IMR-90 (cell line): ENCODE measurements at regions not wholly inside any gene's neighbourhood (a gene's known extent, or its start where the extent isn't known, plus 50 kb on each side); places are given as distances from the start of the nearest gene placed in this dataset.
A peak's percentile ranks its signal among the peaks of the same experiment; 100 is the strongest.

Source experiments
- ATAC-seq: fragments of 200-7000 bp; cut with Tn5 transposase; 2 replicates; pipeline ENCODE4 v1.9.1; 2020; ENCODE audit warnings: low read depth, mild to moderate bottlenecking, moderate library complexity
- BruUV-seq: library from RNA; stranded (reverse); fragments of 400-500 nt; replicated peaks from 2 replicates; lab custom pipeline; 2021; lab: Mats Ljungman, UMichigan
- CTCF ChIA-PET: fragments of 300-600 bp; formaldehyde crosslinking; extraction: SDS; loops from one replicate; lab custom pipeline; 2021; ENCODE audit warnings: antibody characterized with exemption; lab: Yijun Ruan, JAX
- POLR2A ChIA-PET: fragments of 300-600 bp; sonication (Branson Sonifier 250); formaldehyde crosslinking; loops from one replicate; lab custom pipeline; 2022; ENCODE audit warnings: antibody characterized with exemption; ENCODE audit not compliant: unreplicated experiment; lab: Charles Lee
- DNase-seq: peaks from one replicate; pipeline ENCODE4 v3.0.0; 2013
- H2AFZ ChIP-seq: replicated peaks from 2 replicates; pipeline ENCODE3; 2013; ENCODE audit warnings: low read length, mild to moderate bottlenecking; ENCODE audit not compliant: poor library complexity
- H2AK5ac ChIP-seq: 2 replicates; pipeline ENCODE4 v1.6.1; 2013; ENCODE audit warnings: low read depth, low read length, inconsistent platforms
- H2AK9ac ChIP-seq: replicated peaks from 2 replicates; pipeline ENCODE3; 2013; ENCODE audit warnings: mild to moderate bottlenecking, low read depth, low read length, moderate library complexity; ENCODE audit not compliant: poor library complexity
- H2BK120ac ChIP-seq: 2 replicates; pipeline ENCODE4 v1.6.1; 2013; ENCODE audit warnings: low read depth, low read length, inconsistent platforms
- H2BK15ac ChIP-seq: 3 replicates; pipeline ENCODE4 v1.6.1; 2013; ENCODE audit warnings: low read depth, low read length, inconsistent platforms
- H2BK20ac ChIP-seq: 2 replicates; pipeline ENCODE4 v1.6.1; 2013; ENCODE audit warnings: low read depth, mild to moderate bottlenecking, inconsistent platforms, low read length, moderate library complexity
- H2BK5ac ChIP-seq: 2 replicates; pipeline ENCODE4 v1.6.1; 2013; ENCODE audit warnings: mild to moderate bottlenecking, low read depth, low read length, inconsistent platforms; ENCODE audit not compliant: poor library complexity, severe bottlenecking
- H3K14ac ChIP-seq: replicated peaks from 2 replicates; pipeline ENCODE4 v1.6.1; 2013; ENCODE audit warnings: low read depth, low read length, inconsistent platforms
- H3K18ac ChIP-seq: 2 replicates; pipeline ENCODE4 v1.6.1; 2013; ENCODE audit warnings: low read depth, low read length, control low read depth
- H3K23ac ChIP-seq: 2 replicates; pipeline ENCODE4 v1.6.1; 2013; ENCODE audit warnings: low read depth, low read length, inconsistent platforms
- H3K27ac ChIP-seq: 2 replicates; pipeline ENCODE4 v1.5.1; 2013; ENCODE audit warnings: mild to moderate bottlenecking, control low read depth, low read length; ENCODE audit not compliant: insufficient read depth
- H3K27me3 ChIP-seq: 2 replicates; pipeline ENCODE4 v1.6.1; 2013; ENCODE audit warnings: low read length; ENCODE audit not compliant: control insufficient read depth, insufficient read depth
- H3K36me3 ChIP-seq: 2 replicates; pipeline ENCODE4 v1.6.1; 2013; ENCODE audit warnings: low read length, mixed read lengths; ENCODE audit not compliant: control insufficient read depth, insufficient read depth
- H3K4ac ChIP-seq: 2 replicates; pipeline ENCODE4 v1.6.1; 2013; ENCODE audit warnings: low read depth, low read length, inconsistent platforms
- H3K4me1 ChIP-seq: 2 replicates; pipeline ENCODE4 v1.6.1; 2013; ENCODE audit warnings: low read length, mixed read lengths; ENCODE audit not compliant: control insufficient read depth, insufficient read depth
- H3K4me2 ChIP-seq: 2 replicates; pipeline ENCODE4 v1.6.1; 2013; ENCODE audit warnings: low read depth, mild to moderate bottlenecking, control low read depth, low read length, moderate library complexity
- H3K4me3 ChIP-seq: 2 replicates; pipeline ENCODE4 v1.5.1; 2013; ENCODE audit warnings: low read depth, mild to moderate bottlenecking, control low read depth, low read length, moderate library complexity; ENCODE audit not compliant: insufficient read depth
- H3K56ac ChIP-seq: 2 replicates; pipeline ENCODE4 v1.6.1; 2013; ENCODE audit warnings: low read length, inconsistent platforms; ENCODE audit not compliant: insufficient read depth; ENCODE audit errors: extremely low read depth
- H3K79me1 ChIP-seq, 2 experiments: 2 replicates each; pipeline ENCODE4 v1.6.1; 2013; ENCODE audit warnings: low read length in 2 of 2, inconsistent platforms in 1 of 2, low read depth in 1 of 2
- H3K9ac ChIP-seq: 2 replicates; pipeline ENCODE4 v1.6.1; 2013; ENCODE audit warnings: low read depth, low read length, control low read depth
- H3K9me1 ChIP-seq: 2 replicates; pipeline ENCODE4 v1.6.1; 2013; ENCODE audit warnings: low read length, inconsistent platforms; ENCODE audit not compliant: insufficient read depth
- H3K9me3 ChIP-seq: 2 replicates; pipeline ENCODE4 v1.6.1; 2013; ENCODE audit warnings: low read length; ENCODE audit not compliant: control insufficient read depth, insufficient read depth
- H4K20me1 ChIP-seq: 2 replicates; pipeline ENCODE4 v1.6.1; 2013; ENCODE audit warnings: low read length, inconsistent platforms; ENCODE audit not compliant: insufficient read depth
- H4K5ac ChIP-seq: 2 replicates; pipeline ENCODE4 v1.6.1; 2013; ENCODE audit warnings: mild to moderate bottlenecking, low read depth, low read length, control low read depth
- H4K8ac ChIP-seq, 2 experiments: 2 replicates each; pipeline ENCODE4 v1.6.1; 2013; ENCODE audit warnings: low read depth in 2 of 2, low read length in 2 of 2, control low read depth in 1 of 2, inconsistent platforms in 1 of 2
- H4K91ac ChIP-seq: 2 replicates; pipeline ENCODE4 v1.6.1; 2013; ENCODE audit warnings: low read depth, low read length, inconsistent platforms; ENCODE audit not compliant: insufficient read depth
- CEBPB ChIP-seq: IDR thresholded peaks from 2 replicates; pipeline ENCODE4 v1.6.1; 2012; ENCODE audit warnings: low read depth, low read length, improper control_type of control experiment
- MAFK ChIP-seq: IDR thresholded peaks from 2 replicates; pipeline ENCODE4 v1.6.1; 2012; ENCODE audit warnings: low read depth, low read length, improper control_type of control experiment
- dilution Hi-C: fragments of 300-500 bp; cut with HindIII; formaldehyde crosslinking; loops from one replicate; pipeline ENCODE4 v1.14.3; 2018; ENCODE audit warnings: low sequenced_read_pairs; ENCODE audit not compliant: unreplicated experiment
- in situ Hi-C: fragments of 300-500 bp; cut with MboI; formaldehyde crosslinking; loops from 3 replicates; pipeline ENCODE4 v1.14.3; 2019; ENCODE audit warnings: low sequenced_read_pairs, inconsistent platforms, mixed read lengths
- intact Hi-C: fragments of 100-400 bp; cut with micrococcal nuclease; formaldehyde crosslinking; loops from 2 replicates; pipeline ENCODE4 v1.10.0; 2022

- Histone ChIP-seq H3K4ac (no peak overlapping the region), H2AK9ac (no peak overlapping the region), H4K5ac (no peak overlapping the region), H2BK120ac (no peak overlapping the region), H3K4me1 (peaks cover 2% of the 10 kb centered on the region; the same call in 1 of the 2 replicates), H2BK20ac (no peak overlapping the region), H2AFZ (no peak overlapping the region), H3K27me3 (no peaks in the 10 kb centered on the region), H3K23ac (no peak overlapping the region), H2AK5ac (no peak overlapping the region), H2BK15ac (no peak overlapping the region), H4K8ac (no peak overlapping the region), H3K9ac (no peak overlapping the region), H3K79me1 (no peaks in the 10 kb centered on the region), H3K18ac (peak overlapping the region; percentile 66; the same call in 1 of the 2 replicates), H2BK5ac (no peak overlapping the region), H3K36me3 (no peaks in the 10 kb centered on the region), H3K14ac (no peak overlapping the region), H3K9me1 (peaks cover 3% of the 10 kb centered on the region), H3K4me3 (no peak overlapping the region), H4K20me1 (no peaks in the 10 kb centered on the region), H3K27ac (no peak overlapping the region), H3K56ac (no peak overlapping the region), H3K4me2 (no peak overlapping the region), H4K91ac (no peak overlapping the region), H3K9me3 (no peaks in the 10 kb centered on the region)
- BruUV-seq = no TSS peak
- ChIA-PET CTCF (no interaction called here), POLR2A (no interaction called here)
- DNase-seq (no peak), ATAC-seq (no peak)
- in situ Hi-C loops = no loop called here
- TF ChIP-seq MAFK (no peak), CEBPB (peak; percentile 40; the same call in 1 of the 2 replicates)
- intact Hi-C loops = no loop called here
- dilution Hi-C loops = no loop called here
These were observed 213.6 kb upstream of the PREP start for GRCh38 chr6:105616521-105616920.
